H9 (cell line): ENCODE measurements at regions not wholly inside any gene's neighbourhood (a gene's known extent, or its start where the extent isn't known, plus 50 kb on each side); places are given as distances from the start of the nearest gene placed in this dataset.

Experiments used
- DNase-seq: peaks from one replicate; pipeline ENCODE4 v3.0.0-alpha.2; 2017
- H2AFZ ChIP-seq: one replicate; pipeline ENCODE4 v1.6.1; 2013; ENCODE audit warnings: mild to moderate bottlenecking, low read length, control low read depth, moderate library complexity
- H2AK5ac ChIP-seq: 2 replicates; pipeline ENCODE4 v1.6.1; 2013; ENCODE audit warnings: low read length, control low read depth, mixed read lengths; ENCODE audit not compliant: insufficient read length
- H2BK120ac ChIP-seq: one replicate; pipeline ENCODE4 v1.6.1; 2013; ENCODE audit warnings: low read depth, mild to moderate bottlenecking, low read length, control low read depth, inconsistent platforms; ENCODE audit not compliant: poor library complexity, severe bottlenecking
- H2BK12ac ChIP-seq: 2 replicates; pipeline ENCODE4 v1.6.1; 2013; ENCODE audit warnings: low read length, control low read depth, mixed read lengths, low read depth; ENCODE audit not compliant: insufficient read length
- H2BK15ac ChIP-seq: 2 replicates; pipeline ENCODE4 v1.6.1; 2013; ENCODE audit warnings: low read depth, low read length, control low read depth
- H2BK20ac ChIP-seq: one replicate; pipeline ENCODE4 v1.6.1; 2013; ENCODE audit warnings: low read depth, mild to moderate bottlenecking, low read length, control low read depth, inconsistent platforms; ENCODE audit not compliant: poor library complexity, severe bottlenecking
- H2BK5ac ChIP-seq: 2 replicates; pipeline ENCODE4 v1.6.1; 2013; ENCODE audit warnings: low read length, control low read depth, mixed read lengths; ENCODE audit not compliant: insufficient read length
- H3K14ac ChIP-seq: 2 replicates; pipeline ENCODE4 v1.6.1; 2013; ENCODE audit warnings: low read length, control low read depth; ENCODE audit not compliant: insufficient read depth
- H3K18ac ChIP-seq: 2 replicates; pipeline ENCODE4 v1.6.1; 2013; ENCODE audit warnings: low read depth, mild to moderate bottlenecking, mixed read lengths, low read length, control low read depth; ENCODE audit not compliant: insufficient read length
- H3K23ac ChIP-seq: 2 replicates; pipeline ENCODE4 v1.6.1; 2013; ENCODE audit warnings: low read length, control low read depth, mixed read lengths, low read depth; ENCODE audit not compliant: insufficient read length
- H3K23me2 ChIP-seq: 2 replicates; pipeline ENCODE4 v1.6.1; 2013; ENCODE audit warnings: low read depth, mild to moderate bottlenecking, mixed read lengths, low read length, control low read depth; ENCODE audit not compliant: insufficient read length, poor library complexity, severe bottlenecking
- H3K27ac ChIP-seq: 2 replicates; pipeline ENCODE4 v1.5.1; 2013; ENCODE audit warnings: low read length, control low read depth, mixed read lengths, low read depth; ENCODE audit not compliant: insufficient read length
- H3K27me3 ChIP-seq: 2 replicates; pipeline ENCODE4 v1.6.1; 2013; ENCODE audit warnings: low read length, control low read depth, inconsistent platforms; ENCODE audit not compliant: insufficient read depth
- H3K4ac ChIP-seq: 2 replicates; pipeline ENCODE4 v1.6.1; 2013; ENCODE audit warnings: low read depth, mild to moderate bottlenecking, control low read depth, inconsistent platforms, low read length, moderate library complexity
- H3K4me1 ChIP-seq: 2 replicates; pipeline ENCODE4 v1.6.1; 2013; ENCODE audit warnings: low read length, control low read depth, inconsistent platforms; ENCODE audit not compliant: insufficient read depth
- H3K4me2 ChIP-seq: 2 replicates; pipeline ENCODE4 v1.6.1; 2013; ENCODE audit warnings: low read length, control low read depth, mixed read lengths; ENCODE audit not compliant: insufficient read length, insufficient read depth
- H3K56ac ChIP-seq: 2 replicates; pipeline ENCODE4 v1.6.1; 2013; ENCODE audit warnings: low read depth, mild to moderate bottlenecking, mixed read lengths, low read length, control low read depth; ENCODE audit not compliant: insufficient read length
- H3K79me1 ChIP-seq: 2 replicates; pipeline ENCODE4 v1.6.1; 2013; ENCODE audit warnings: low read depth, mild to moderate bottlenecking, moderate library complexity, low read length, control low read depth, inconsistent platforms; ENCODE audit not compliant: insufficient read depth, poor library complexity, severe bottlenecking
- H3K79me2 ChIP-seq: 2 replicates; pipeline ENCODE4 v1.6.1; 2013; ENCODE audit warnings: low read length, control low read depth, inconsistent platforms; ENCODE audit not compliant: insufficient read depth
- H3K9ac ChIP-seq: 2 replicates; pipeline ENCODE4 v1.6.1; 2013; ENCODE audit warnings: low read length, control low read depth, mixed read lengths; ENCODE audit not compliant: insufficient read length; ENCODE audit errors: extremely low read depth
- H3K9me3 ChIP-seq: one replicate; pipeline ENCODE4 v1.6.1; 2013; ENCODE audit warnings: low read depth, low read length, inconsistent platforms; ENCODE audit not compliant: control insufficient read depth
- H3T11ph ChIP-seq: one replicate; pipeline ENCODE4 v1.6.1; 2013; ENCODE audit warnings: mild to moderate bottlenecking, low read length, control low read depth, inconsistent platforms
- H4K20me1 ChIP-seq: one replicate; pipeline ENCODE4 v1.6.1; 2013; ENCODE audit not compliant: control insufficient read depth, insufficient read length, insufficient read depth
- H4K5ac ChIP-seq: 2 replicates; pipeline ENCODE4 v1.6.1; 2013; ENCODE audit warnings: low read depth, mild to moderate bottlenecking, mixed read lengths, low read length, control low read depth; ENCODE audit not compliant: insufficient read length
- H4K8ac ChIP-seq: replicated peaks from 2 replicates; pipeline ENCODE4 v1.6.1; 2013; ENCODE audit warnings: low read length, control low read depth, mixed read lengths, low read depth; ENCODE audit not compliant: insufficient read length
- H4K91ac ChIP-seq: 2 replicates; pipeline ENCODE4 v1.6.1; 2013; ENCODE audit warnings: low read depth, mild to moderate bottlenecking, moderate library complexity, mixed read lengths, low read length, control low read depth; ENCODE audit not compliant: insufficient read length
- H3K27ac Mint-ChIP-seq, 3 experiments: 2 replicates in 2 of 3; 3 replicates in 1 of 3; pipeline ENCODE4 v1.8.0; 2020 to 2021; ENCODE audit warnings: mixed read lengths in 3 of 3, mild to moderate bottlenecking in 1 of 3, moderate library complexity in 1 of 3
- H3K27me3 Mint-ChIP-seq: 2 replicates; pipeline ENCODE4 v1.8.0; 2021; ENCODE audit warnings: low read depth, mild to moderate bottlenecking, moderate library complexity, mixed read lengths
- H3K36me3 Mint-ChIP-seq, 3 experiments: 2 replicates in 2 of 3; 3 replicates in 1 of 3; pipeline ENCODE4 v1.8.0; 2020 to 2021; ENCODE audit warnings: low read depth in 3 of 3, mixed read lengths in 3 of 3; ENCODE audit not compliant: insufficient read depth in 1 of 3
- H3K4me1 Mint-ChIP-seq, 2 experiments: 2 replicates each; pipeline ENCODE4 v1.8.0; 2020; ENCODE audit warnings: mixed read lengths in 2 of 2
- H3K4me3 Mint-ChIP-seq, 2 experiments: 2 replicates in 1 of 2; 3 replicates in 1 of 2; pipeline ENCODE4 v1.8.0; 2020 to 2021; ENCODE audit warnings: mild to moderate bottlenecking in 2 of 2, mixed read lengths in 2 of 2, moderate library complexity in 1 of 2
- H3K9me3 Mint-ChIP-seq, 2 experiments: 2 replicates in 1 of 2; 3 replicates in 1 of 2; pipeline ENCODE4 v1.8.0; 2020; ENCODE audit warnings: mild to moderate bottlenecking in 2 of 2, mixed read lengths in 2 of 2, moderate library complexity in 1 of 2
- CTCF ChIP-seq: fragments of 200-600 bp; sonication (generic); conservative IDR thresholded peaks from 3 replicates; pipeline ENCODE4 v1.8.0; 2021; ENCODE audit warnings: antibody characterized with exemption, mild to moderate bottlenecking
- WGBS: extraction: QIAGEN DNeasy Blood & Tissue Kit; methylation state at CpG from one replicate; pipeline ENCODE4 v1.1.7; 2013; ENCODE audit warnings: missing lambda C conversion rate, low lambda C conversion rate, mixed read lengths; ENCODE audit not compliant: insufficient read length; ENCODE audit errors: extremely low coverage; 5-methylcytosine and 5-hydroxymethylcytosine counted together

DNA sequence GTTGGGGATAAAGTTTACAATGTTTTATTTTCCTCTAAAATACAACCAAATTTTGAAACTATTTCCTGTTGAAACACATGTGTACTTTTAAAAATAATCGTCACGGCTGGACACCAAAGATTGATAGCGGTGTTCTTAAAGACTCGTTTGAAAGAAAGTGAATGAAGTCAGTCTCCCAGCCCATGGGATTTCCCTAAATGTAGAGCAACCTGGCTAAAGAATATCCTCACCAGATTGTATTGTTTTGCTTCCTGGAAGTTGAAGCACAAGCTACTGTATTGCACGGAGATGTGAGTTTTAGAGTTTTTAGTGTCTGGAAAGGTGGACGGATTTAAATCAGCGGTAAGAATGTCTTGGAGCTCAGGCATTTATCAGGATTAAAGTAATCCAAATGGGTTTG, 189.5 kb downstream of the THBS2 start:
- no peak overlapping the region for H3K27ac Mint-ChIP-seq
- H3K27me3 Mint-ChIP-seq, result no peaks in the 10 kb centered on the region; the same call in 1 of the 2 replicates

More for the DNA sequence above, 189.5 kb downstream of the THBS2 start:
- Histone ChIP-seq H4K91ac (no peak overlapping the region), H3K23me2 (no peaks in the 10 kb centered on the region), H4K20me1 (no peaks in the 10 kb centered on the region), H3K4me1 (no peaks in the 10 kb centered on the region), H2BK15ac (no peak overlapping the region), H3K4ac (no peak overlapping the region), H4K8ac (no peak overlapping the region), H3K79me1 (no peaks in the 10 kb centered on the region), H3K27ac (no peak overlapping the region), H2AK5ac (no peak overlapping the region), H3K9me3 (no peaks in the 10 kb centered on the region), H3K79me2 (no peaks in the 10 kb centered on the region), H3K14ac (no peak overlapping the region), H3K23ac (no peak overlapping the region), H3K9ac (no peak overlapping the region), H2BK20ac (no peak overlapping the region), H3K18ac (no peak overlapping the region), H2BK120ac (no peak overlapping the region), H2BK5ac (no peak overlapping the region), H3K27me3 (no peaks in the 10 kb centered on the region), H3K56ac (no peak overlapping the region), H2AFZ (no peak overlapping the region), H3T11ph (no peak overlapping the region), H4K5ac (no peak overlapping the region), H2BK12ac (no peak overlapping the region), H3K4me2 (no peak overlapping the region)
- TF ChIP-seq CTCF, result no peak
- Mint-ChIP-seq H3K4me1 (no peaks in the 10 kb centered on the region), H3K36me3 (peaks cover 3 to 13% (median 5%) of the 10 kb centered on the region in 3 experiments; a peak in 5 of 7 replicates), H3K9me3 (peaks cover 9 to 15% of the 10 kb centered on the region in 2 experiments), H3K4me3 (no peak overlapping the region)
- DNase-seq, result no peak
- WGBS, result no CpG with 5 or more reads among the region's 7 CpGs
